ENCODE measurements at regions not wholly inside any gene's neighbourhood (a gene's known extent, or its start where the extent isn't known, plus 50 kb on each side); places are given as distances from the start of the nearest gene placed in this dataset.
"Not testable (repeated sequence)": the region's sequence is repeated elsewhere in the genome, so short reads cannot be mapped to it uniquely, and the experiment has no call there.

DNA sequence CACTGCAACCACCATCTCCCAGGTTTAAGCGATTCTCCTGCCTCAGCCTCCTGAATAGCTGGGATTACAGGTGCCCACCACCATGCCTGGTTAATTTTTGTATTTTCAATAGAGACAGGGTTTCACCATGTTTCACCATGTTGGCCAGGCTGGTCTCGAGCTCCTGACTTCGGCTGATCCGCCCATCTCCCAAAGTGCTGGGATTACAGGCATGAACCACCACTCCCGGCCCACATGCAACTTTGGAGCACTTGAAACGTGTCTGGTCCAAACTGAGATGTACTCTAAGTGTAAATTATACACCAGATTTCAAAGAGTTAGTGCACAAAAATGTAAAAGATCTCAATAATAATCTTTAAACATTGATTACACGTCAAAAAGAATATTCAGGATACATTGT lies 154.1 kb downstream of the RGS9 start:
- H3K27me3 ChIP-seq (ENCODE audit: control insufficient read depth, insufficient read depth, low read length); H3K36me3 ChIP-seq (ENCODE audit: control insufficient read depth, insufficient read depth, low read length); H3K4me1 ChIP-seq (ENCODE audit: control insufficient read depth, insufficient read depth, low read length); H3K9ac ChIP-seq (ENCODE audit: low read depth, low read length); H3K9me3 ChIP-seq (ENCODE audit: control insufficient read depth, insufficient read depth, low read length); H3K4me3 ChIP-seq (ENCODE audit: low read depth, low read length); H3K27ac ChIP-seq (ENCODE audit: low read depth, low read length): not testable (repeated sequence)

- Histone ChIP-seq H3K27ac (ENCODE audit: low read depth, low read length) (no peak overlapping the region), H3K9me3 (ENCODE audit: control insufficient read depth, insufficient read depth, low read length) (no peaks in the 10 kb centered on the region), H3K9ac (ENCODE audit: low read depth, low read length) (no peak overlapping the region), H3K4me1 (ENCODE audit: control insufficient read depth, insufficient read depth, low read length) (peaks cover 10% of the 10 kb centered on the region), H3K4me3 (ENCODE audit: low read depth, low read length) (no peak overlapping the region), H3K27me3 (ENCODE audit: control insufficient read depth, insufficient read depth, low read length) (no peaks in the 10 kb centered on the region), H3K36me3 (ENCODE audit: control insufficient read depth, insufficient read depth, low read length) (no peaks in the 10 kb centered on the region)
These were observed 153.4 kb downstream of the RGS9 start for GRCh38 chr17:65290616-65291015.

GRCh38 chr17:65290056-65290455 lies 152.9 kb downstream of the RGS9 start:
- Histone ChIP-seq H3K27me3 (ENCODE audit: control insufficient read depth, insufficient read depth, low read length) (no peaks in the 10 kb centered on the region), H3K4me3 (ENCODE audit: low read depth, low read length) (no peak overlapping the region), H3K4me1 (ENCODE audit: control insufficient read depth, insufficient read depth, low read length) (peaks cover 10% of the 10 kb centered on the region), H3K27ac (ENCODE audit: low read depth, low read length) (no peak overlapping the region), H3K9ac (ENCODE audit: low read depth, low read length) (no peak overlapping the region), H3K36me3 (ENCODE audit: control insufficient read depth, insufficient read depth, low read length) (no peaks in the 10 kb centered on the region), H3K9me3 (ENCODE audit: control insufficient read depth, insufficient read depth, low read length) (no peaks in the 10 kb centered on the region)

- H3K9ac ChIP-seq (ENCODE audit: low read depth, low read length) = no peak overlapping the region
- H3K4me1 ChIP-seq (ENCODE audit: control insufficient read depth, insufficient read depth, low read length) = peaks cover 10% of the 10 kb centered on the region
- no peaks in the 10 kb centered on the region for H3K9me3 ChIP-seq (ENCODE audit: control insufficient read depth, insufficient read depth, low read length)
- no peaks in the 10 kb centered on the region for H3K36me3 ChIP-seq (ENCODE audit: control insufficient read depth, insufficient read depth, low read length)
- no peak overlapping the region for H3K27ac ChIP-seq (ENCODE audit: low read depth, low read length)
- no peak overlapping the region for H3K4me3 ChIP-seq (ENCODE audit: low read depth, low read length)
- no peaks in the 10 kb centered on the region for H3K27me3 ChIP-seq (ENCODE audit: control insufficient read depth, insufficient read depth, low read length)
These were observed 149.9 kb downstream of the RGS9 start for GRCh38 chr17:65287040-65287439.

GRCh38 chr17:65283704-65284103 lies 146.5 kb downstream of the RGS9 start:
- no peaks in the 10 kb centered on the region for H3K36me3 ChIP-seq (ENCODE audit: control insufficient read depth, insufficient read depth, low read length)
- no peak overlapping the region for H3K4me3 ChIP-seq (ENCODE audit: low read depth, low read length)

GRCh38 chr17:65279456-65279855 lies 142.3 kb downstream of the RGS9 start:
- Histone ChIP-seq H3K27ac (ENCODE audit: low read depth, low read length) (no peak overlapping the region), H3K9ac (ENCODE audit: low read depth, low read length) (no peak overlapping the region), H3K4me3 (ENCODE audit: low read depth, low read length) (no peak overlapping the region), H3K36me3 (ENCODE audit: control insufficient read depth, insufficient read depth, low read length) (no peaks in the 10 kb centered on the region), H3K27me3 (ENCODE audit: control insufficient read depth, insufficient read depth, low read length) (no peaks in the 10 kb centered on the region), H3K4me1 (ENCODE audit: control insufficient read depth, insufficient read depth, low read length) (peaks cover 13% of the 10 kb centered on the region; the same call in 1 of the 2 replicates), H3K9me3 (ENCODE audit: control insufficient read depth, insufficient read depth, low read length) (no peaks in the 10 kb centered on the region)

More at GRCh38 chr17:65283704-65284103, 146.5 kb downstream of the RGS9 start:
- Histone ChIP-seq H3K4me1 (ENCODE audit: control insufficient read depth, insufficient read depth, low read length) (peaks cover 1% of the 10 kb centered on the region; the same call in 1 of the 2 replicates), H3K27me3 (ENCODE audit: control insufficient read depth, insufficient read depth, low read length) (no peaks in the 10 kb centered on the region), H3K9ac (ENCODE audit: low read depth, low read length) (no peak overlapping the region), H3K9me3 (ENCODE audit: control insufficient read depth, insufficient read depth, low read length) (no peaks in the 10 kb centered on the region), H3K27ac (ENCODE audit: low read depth, low read length) (no peak overlapping the region)

GRCh38 chr17:65278820-65279184 lies 141.6 kb downstream of the RGS9 start:
- no peak overlapping the region for H3K27ac ChIP-seq (ENCODE audit: low read depth, low read length)
- H3K9ac ChIP-seq (ENCODE audit: low read depth, low read length) = no peak overlapping the region
- no peaks in the 10 kb centered on the region for H3K36me3 ChIP-seq (ENCODE audit: control insufficient read depth, insufficient read depth, low read length)
- H3K9me3 ChIP-seq (ENCODE audit: control insufficient read depth, insufficient read depth, low read length) = no peaks in the 10 kb centered on the region
- H3K4me3 ChIP-seq (ENCODE audit: low read depth, low read length) = no peak overlapping the region
- H3K4me1 ChIP-seq (ENCODE audit: control insufficient read depth, insufficient read depth, low read length) = peaks cover 13% of the 10 kb centered on the region; the same call in 1 of the 2 replicates
- no peaks in the 10 kb centered on the region for H3K27me3 ChIP-seq (ENCODE audit: control insufficient read depth, insufficient read depth, low read length)

DNA sequence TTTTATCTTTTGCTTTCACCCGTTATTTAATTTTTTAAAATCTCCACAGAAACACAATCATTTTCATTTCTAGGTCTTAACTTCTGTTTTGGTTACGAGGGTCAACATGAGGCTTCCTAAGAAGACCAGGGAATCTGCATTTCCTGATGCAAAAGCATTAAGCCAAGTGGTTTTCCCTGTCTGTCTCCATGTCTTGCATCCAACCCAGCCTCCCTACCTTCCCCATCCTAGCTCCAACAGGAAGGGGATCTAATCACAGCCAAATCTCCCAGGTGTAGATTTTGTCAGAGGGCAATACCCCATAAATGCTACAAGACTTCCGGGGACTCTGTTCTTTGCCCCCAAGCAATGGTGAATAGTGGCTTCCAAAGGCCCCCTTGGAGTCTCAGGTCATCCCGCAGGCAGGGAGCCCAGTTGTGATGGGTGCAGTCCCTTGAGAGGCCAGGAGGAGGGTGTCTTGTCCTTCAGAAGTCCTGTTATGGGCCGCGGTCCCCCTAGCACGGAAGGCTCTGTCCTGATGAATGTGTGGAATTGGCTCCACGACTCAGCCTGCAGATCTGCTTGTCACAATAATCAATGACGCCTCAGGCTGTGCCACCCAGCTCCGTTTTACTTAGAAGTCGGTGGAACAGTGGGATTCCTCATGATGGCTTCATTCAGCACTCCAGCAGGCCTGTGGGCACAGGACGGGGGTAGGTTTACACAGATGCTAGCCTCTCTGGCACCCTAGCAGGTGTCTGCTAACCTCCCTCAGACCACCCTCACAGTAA lies 141.1 kb downstream of the RGS9 start:
- Histone ChIP-seq H3K4me1 (ENCODE audit: control insufficient read depth, insufficient read depth, low read length) (peaks cover 13% of the 10 kb centered on the region; the same call in 1 of the 2 replicates), H3K4me3 (ENCODE audit: low read depth, low read length) (no peak overlapping the region), H3K27ac (ENCODE audit: low read depth, low read length) (no peak overlapping the region), H3K9ac (ENCODE audit: low read depth, low read length) (no peak overlapping the region), H3K36me3 (ENCODE audit: control insufficient read depth, insufficient read depth, low read length) (no peaks in the 10 kb centered on the region), H3K9me3 (ENCODE audit: control insufficient read depth, insufficient read depth, low read length) (no peaks in the 10 kb centered on the region), H3K27me3 (ENCODE audit: control insufficient read depth, insufficient read depth, low read length) (no peaks in the 10 kb centered on the region)

DNA sequence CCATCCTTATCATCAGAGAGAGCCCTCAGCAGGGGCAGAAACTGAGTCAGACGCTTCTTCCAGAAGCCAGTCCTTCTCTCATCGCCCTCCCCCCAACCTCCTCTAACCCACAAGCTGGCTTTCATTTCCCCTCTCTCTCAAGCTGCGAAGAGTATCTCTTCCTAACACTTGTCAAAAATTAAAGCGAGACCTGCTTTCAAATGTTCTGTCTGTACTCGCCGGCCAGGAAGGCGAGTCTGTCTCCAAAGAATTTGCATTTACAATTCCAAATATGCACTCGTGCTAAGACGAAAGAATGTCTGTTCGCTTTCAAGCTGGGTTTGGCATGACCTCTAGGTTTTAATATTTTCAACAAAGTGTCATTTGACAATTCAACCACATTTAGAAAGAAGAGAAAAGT lies 140.4 kb downstream of the RGS9 start:
- Histone ChIP-seq H3K9me3 (ENCODE audit: control insufficient read depth, insufficient read depth, low read length) (no peaks in the 10 kb centered on the region), H3K27me3 (ENCODE audit: control insufficient read depth, insufficient read depth, low read length) (no peaks in the 10 kb centered on the region), H3K27ac (ENCODE audit: low read depth, low read length) (no peak overlapping the region), H3K4me3 (ENCODE audit: low read depth, low read length) (no peak overlapping the region), H3K4me1 (ENCODE audit: control insufficient read depth, insufficient read depth, low read length) (peaks cover 13% of the 10 kb centered on the region; the same call in 1 of the 2 replicates), H3K36me3 (ENCODE audit: control insufficient read depth, insufficient read depth, low read length) (no peaks in the 10 kb centered on the region), H3K9ac (ENCODE audit: low read depth, low read length) (no peak overlapping the region)

All from HUES48 (cell line).